A549 (cell line): ENCODE measurements at regions not wholly inside any gene's neighbourhood (a gene's known extent, or its start where the extent isn't known, plus 50 kb on each side); places are given as distances from the start of the nearest gene placed in this dataset.

Experiments used
- ATAC-seq, 2 experiments: fragments of 200-7000 bp in 1 of 2; fragments of >200 bp in 1 of 2; cut with Nextera tagmentation in 1 of 2; cut with Tn5 transposase in 1 of 2; 3 replicates each; pipeline versions ENCODE4 v1.8.0 to v1.9.1; 2018 to 2020; ENCODE audit warnings: mild to moderate bottlenecking in 1 of 2, moderate library complexity in 1 of 2
- CTCF ChIA-PET: fragments of 300-600 bp; sonication (Branson Sonifier 250); formaldehyde crosslinking; extraction: SDS; loops from one replicate; lab custom pipeline; 2021; ENCODE audit warnings: antibody characterized with exemption, inconsistent platforms; lab: Yijun Ruan, JAX
- POLR2A ChIA-PET: fragments of 350-600 bp; formaldehyde crosslinking; extraction: SDS; loops from one replicate; lab custom pipeline; 2021; ENCODE audit warnings: antibody characterized with exemption, inconsistent platforms; lab: Yijun Ruan, JAX
- DNase-seq, 2 experiments: peaks; one replicate each; pipeline versions ENCODE4 v3.0.0 to v3.0.0-alpha.2; 2011 to 2016; ENCODE audit warnings: low read depth in 1 of 2, low spot score in 1 of 2
- FAIRE-seq: peaks from 2 replicates; lab custom pipeline; 2011; peaks lifted over from hg19 to GRCh38; lab: Jason Lieb, UNC
- H3K27ac ChIP-seq, 2 experiments: fragments of >200 bp; sonication (Bioruptor Twin); formaldehyde crosslinking; 3 replicates each; pipeline ENCODE4 v1.5.1; 2016 to 2017
- H3K4me1 ChIP-seq: fragments of >200 bp; sonication (Bioruptor Twin); formaldehyde crosslinking; 3 replicates; pipeline ENCODE4 v1.6.1; 2016
- H3K4me2 ChIP-seq: fragments of >200 bp; sonication (Bioruptor Twin); formaldehyde crosslinking; 3 replicates; pipeline ENCODE4 v1.6.1; 2016
- H3K4me3 ChIP-seq: fragments of >200 bp; sonication (Bioruptor Twin); formaldehyde crosslinking; 3 replicates; pipeline ENCODE4 v1.5.1; 2016
- H3K9me3 ChIP-seq: fragments of >200 bp; sonication (Bioruptor Twin); formaldehyde crosslinking; 3 replicates; pipeline ENCODE4 v1.6.1; 2016
- BHLHE40 ChIP-seq: IDR thresholded peaks from 2 replicates; pipeline ENCODE4 v1.6.1; 2012; ENCODE audit warnings: low read depth, low read length, inconsistent platforms
- CBX2 ChIP-seq: fragments of 200-600 bp; sonication (generic); IDR thresholded peaks from 2 replicates; pipeline ENCODE4 v1.6.1; 2016; ENCODE audit warnings: low read depth, mild to moderate bottlenecking, borderline replicate concordance
- CHD2 ChIP-seq: fragments of 150-350 bp; IDR thresholded peaks from 2 replicates; pipeline ENCODE4 v1.6.1; 2014; ENCODE audit warnings: low read length; ENCODE audit not compliant: partially characterized antibody
- CHD4 ChIP-seq: fragments of 200-600 bp; sonication (generic); IDR thresholded peaks from 2 replicates; pipeline ENCODE4 v1.6.1; 2016; ENCODE audit warnings: antibody characterized with exemption, mild to moderate bottlenecking, borderline replicate concordance
- EHMT2 ChIP-seq: fragments of 200-600 bp; sonication (generic); IDR thresholded peaks from 2 replicates; pipeline ENCODE4 v1.6.1; 2016; ENCODE audit warnings: antibody characterized with exemption, low read depth, mild to moderate bottlenecking, moderate library complexity
- EP300 ChIP-seq, 2 experiments: fragments of >200 bp; sonication (Bioruptor Twin); formaldehyde crosslinking; IDR thresholded peaks; 2 replicates in 1 of 2; 3 replicates in 1 of 2; pipeline ENCODE4 v1.6.1; 2016 to 2017
- ESRRA ChIP-seq: fragments of 150-350 bp; IDR thresholded peaks from 2 replicates; pipeline ENCODE4 v1.6.1; 2014; ENCODE audit warnings: mild to moderate bottlenecking, low read length, borderline replicate concordance
- FOSL2 ChIP-seq, 2 experiments: fragments of 450-650 bp in 1 of 2; fragments of >200 bp in 1 of 2; sonication (Bioruptor Twin) in 1 of 2; formaldehyde crosslinking; IDR thresholded peaks; 2 replicates each; pipeline versions ENCODE4 v1.5.0 to v1.6.1; 2016 to 2020; ENCODE audit warnings: mild to moderate bottlenecking in 1 of 2, moderate library complexity in 1 of 2
- FOXS1 ChIP-seq: fragments of 250-450 bp; sonication (Bioruptor Pico); IDR thresholded peaks from 2 replicates; pipeline ENCODE4 v1.5.0; 2020; ENCODE audit warnings: mild to moderate bottlenecking, moderate library complexity
- HEYL ChIP-seq: fragments of 250-450 bp; sonication (Bioruptor Pico); IDR thresholded peaks from 2 replicates; pipeline ENCODE4 v1.8.0; 2021; ENCODE audit warnings: mild to moderate bottlenecking, moderate library complexity
- HOXA7 ChIP-seq: fragments of 250-450 bp; sonication (Bioruptor Pico); IDR thresholded peaks from 2 replicates; pipeline ENCODE4 v1.5.0; 2020; ENCODE audit warnings: mild to moderate bottlenecking, moderate library complexity
- JUN ChIP-seq, 2 experiments: fragments of >200 bp; sonication (Bioruptor Twin); formaldehyde crosslinking; IDR thresholded peaks; 2 replicates in 1 of 2; 3 replicates in 1 of 2; pipeline ENCODE4 v1.6.1; 2016 to 2017
- KDM5A ChIP-seq: fragments of 200-600 bp; sonication (generic); IDR thresholded peaks from 2 replicates; pipeline ENCODE4 v1.6.1; 2016; ENCODE audit warnings: antibody characterized with exemption, mild to moderate bottlenecking
- MAFK ChIP-seq: fragments of 450-650 bp; IDR thresholded peaks from 2 replicates; pipeline ENCODE4 v1.6.1; 2014; ENCODE audit not compliant: partially characterized antibody
- MAZ ChIP-seq: fragments of 150-350 bp; IDR thresholded peaks from 2 replicates; pipeline ENCODE4 v1.6.1; 2014; ENCODE audit warnings: antibody characterized with exemption, low read depth, low read length, borderline replicate concordance
- NR3C1 ChIP-seq: fragments of >200 bp; sonication (Bioruptor Twin); formaldehyde crosslinking; IDR thresholded peaks from 3 replicates; pipeline ENCODE4 v1.6.1; 2017
- PHF8 ChIP-seq: fragments of 200-600 bp; sonication (generic); IDR thresholded peaks from 2 replicates; pipeline ENCODE4 v1.6.1; 2016; ENCODE audit warnings: low read depth, mild to moderate bottlenecking, antibody characterized with exemption, moderate library complexity, borderline replicate concordance
- POLR2A ChIP-seq: IDR thresholded peaks from 2 replicates; pipeline ENCODE4 v1.6.1; 2012; ENCODE audit warnings: mild to moderate bottlenecking, low read length
- RCOR1 ChIP-seq: fragments of 150-350 bp; IDR thresholded peaks from 2 replicates; pipeline ENCODE4 v1.6.1; 2014; ENCODE audit warnings: antibody characterized with exemption, low read length, low read depth
- SMC3 ChIP-seq: fragments of >200 bp; sonication (Bioruptor Twin); formaldehyde crosslinking; IDR thresholded peaks from 3 replicates; pipeline ENCODE4 v1.6.1; 2018; ENCODE audit warnings: inconsistent platforms
- SREBF2 ChIP-seq: fragments of 450-650 bp; IDR thresholded peaks from 2 replicates; pipeline ENCODE4 v1.6.1; 2014; ENCODE audit warnings: mild to moderate bottlenecking, moderate library complexity
- ZC3H11A ChIP-seq: fragments of 450-650 bp; IDR thresholded peaks from 2 replicates; pipeline ENCODE4 v1.6.1; 2014; ENCODE audit warnings: antibody characterized with exemption, mild to moderate bottlenecking
- WGBS: methylation state at CpG from one replicate; pipeline ENCODE4 v1.1.6; 2017; ENCODE audit errors: missing lambda C conversion rate; 5-methylcytosine and 5-hydroxymethylcytosine counted together
- TF ChIP-seq, protein P1 (sequence below): IDR thresholded peaks from 2 replicates; pipeline ENCODE4 v1.6.1; 2012
- TF ChIP-seq, protein P2 (sequence below): IDR thresholded peaks from 2 replicates; pipeline ENCODE4 v1.6.1; 2012
- TF ChIP-seq, protein P3 (sequence below): fragments of 200-600 bp; sonication (generic); IDR thresholded peaks from 2 replicates; pipeline ENCODE4 v1.6.1; 2016; ENCODE audit warnings: antibody characterized with exemption, mild to moderate bottlenecking, moderate library complexity
- TF ChIP-seq, protein P4 (sequence below): IDR thresholded peaks from 2 replicates; pipeline ENCODE4 v1.6.1; 2012; ENCODE audit warnings: low read depth, borderline replicate concordance
- TF ChIP-seq, protein P5 (sequence below): fragments of 150-350 bp; IDR thresholded peaks from 2 replicates; pipeline ENCODE4 v1.6.1; 2014; ENCODE audit warnings: low read depth, mild to moderate bottlenecking, low read length

DNA sequence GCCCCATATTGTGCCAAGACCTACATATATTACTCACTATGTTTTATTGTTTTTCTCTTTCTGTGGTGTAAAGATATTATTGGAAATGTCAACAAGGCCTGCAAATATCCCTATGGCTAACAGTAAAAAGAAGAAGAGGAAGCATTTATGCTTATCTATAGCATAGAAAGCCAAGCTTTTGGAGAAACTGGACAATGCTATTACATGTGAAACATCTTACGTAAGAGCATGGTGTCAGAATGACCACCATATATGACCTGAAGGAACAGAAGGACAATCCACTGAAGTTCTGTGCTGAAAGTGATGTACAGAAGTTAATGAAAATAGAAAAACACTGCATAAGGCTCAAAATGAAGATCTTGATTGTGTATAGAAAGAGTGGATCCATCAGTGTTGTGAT lies 145.2 kb downstream of the KCTD12 start:
- no peak for TF ChIP-seq RCOR1
- TF ChIP-seq, protein P1, sequence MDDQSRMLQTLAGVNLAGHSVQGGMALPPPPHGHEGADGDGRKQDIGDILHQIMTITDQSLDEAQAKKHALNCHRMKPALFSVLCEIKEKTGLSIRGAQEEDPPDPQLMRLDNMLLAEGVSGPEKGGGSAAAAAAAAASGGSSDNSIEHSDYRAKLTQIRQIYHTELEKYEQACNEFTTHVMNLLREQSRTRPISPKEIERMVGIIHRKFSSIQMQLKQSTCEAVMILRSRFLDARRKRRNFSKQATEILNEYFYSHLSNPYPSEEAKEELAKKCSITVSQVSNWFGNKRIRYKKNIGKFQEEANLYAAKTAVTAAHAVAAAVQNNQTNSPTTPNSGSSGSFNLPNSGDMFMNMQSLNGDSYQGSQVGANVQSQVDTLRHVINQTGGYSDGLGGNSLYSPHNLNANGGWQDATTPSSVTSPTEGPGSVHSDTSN: no peak
- no peak for TF ChIP-seq JUN (IDR thresholded peaks at IDR 0.05)
- TF ChIP-seq ESRRA: no peak
- TF ChIP-seq CHD2: no peak
- no peak for TF ChIP-seq FOSL2 (IDR thresholded peaks at IDR 0.05)
- no peak for TF ChIP-seq FOSL2 (CRISPR knock-in tag; IDR thresholded peaks at IDR 0.05)
- TF ChIP-seq, protein P2, sequence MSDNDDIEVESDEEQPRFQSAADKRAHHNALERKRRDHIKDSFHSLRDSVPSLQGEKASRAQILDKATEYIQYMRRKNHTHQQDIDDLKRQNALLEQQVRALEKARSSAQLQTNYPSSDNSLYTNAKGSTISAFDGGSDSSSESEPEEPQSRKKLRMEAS: no peak
- no peak for TF ChIP-seq FOXS1 (CRISPR knock-in tag)
- TF ChIP-seq PHF8: no peak
- no peak for TF ChIP-seq EHMT2
- TF ChIP-seq CBX2: no peak
- no peak for TF ChIP-seq SREBF2
- no peak for TF ChIP-seq ZC3H11A
- TF ChIP-seq EP300 (IDR thresholded peaks at IDR 0.05): no peak
- no peak for TF ChIP-seq HOXA7 (CRISPR knock-in tag)
- TF ChIP-seq, protein P3, sequence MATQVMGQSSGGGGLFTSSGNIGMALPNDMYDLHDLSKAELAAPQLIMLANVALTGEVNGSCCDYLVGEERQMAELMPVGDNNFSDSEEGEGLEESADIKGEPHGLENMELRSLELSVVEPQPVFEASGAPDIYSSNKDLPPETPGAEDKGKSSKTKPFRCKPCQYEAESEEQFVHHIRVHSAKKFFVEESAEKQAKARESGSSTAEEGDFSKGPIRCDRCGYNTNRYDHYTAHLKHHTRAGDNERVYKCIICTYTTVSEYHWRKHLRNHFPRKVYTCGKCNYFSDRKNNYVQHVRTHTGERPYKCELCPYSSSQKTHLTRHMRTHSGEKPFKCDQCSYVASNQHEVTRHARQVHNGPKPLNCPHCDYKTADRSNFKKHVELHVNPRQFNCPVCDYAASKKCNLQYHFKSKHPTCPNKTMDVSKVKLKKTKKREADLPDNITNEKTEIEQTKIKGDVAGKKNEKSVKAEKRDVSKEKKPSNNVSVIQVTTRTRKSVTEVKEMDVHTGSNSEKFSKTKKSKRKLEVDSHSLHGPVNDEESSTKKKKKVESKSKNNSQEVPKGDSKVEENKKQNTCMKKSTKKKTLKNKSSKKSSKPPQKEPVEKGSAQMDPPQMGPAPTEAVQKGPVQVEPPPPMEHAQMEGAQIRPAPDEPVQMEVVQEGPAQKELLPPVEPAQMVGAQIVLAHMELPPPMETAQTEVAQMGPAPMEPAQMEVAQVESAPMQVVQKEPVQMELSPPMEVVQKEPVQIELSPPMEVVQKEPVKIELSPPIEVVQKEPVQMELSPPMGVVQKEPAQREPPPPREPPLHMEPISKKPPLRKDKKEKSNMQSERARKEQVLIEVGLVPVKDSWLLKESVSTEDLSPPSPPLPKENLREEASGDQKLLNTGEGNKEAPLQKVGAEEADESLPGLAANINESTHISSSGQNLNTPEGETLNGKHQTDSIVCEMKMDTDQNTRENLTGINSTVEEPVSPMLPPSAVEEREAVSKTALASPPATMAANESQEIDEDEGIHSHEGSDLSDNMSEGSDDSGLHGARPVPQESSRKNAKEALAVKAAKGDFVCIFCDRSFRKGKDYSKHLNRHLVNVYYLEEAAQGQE: no peak
- Histone ChIP-seq H3K4me2 (no peak overlapping the region), H3K9me3 (no peaks in the 10 kb centered on the region), H3K4me3 (no peak overlapping the region), H3K27ac (no peak overlapping the region), H3K4me1 (no peaks in the 10 kb centered on the region)
- ChIA-PET CTCF (no interaction called here), POLR2A (no interaction called here)
- 94% methylated on average over 1 of the region's 1 CpG for WGBS
- DNase-seq (no peak), ATAC-seq (no peak), FAIRE-seq (no peak)

DNA sequence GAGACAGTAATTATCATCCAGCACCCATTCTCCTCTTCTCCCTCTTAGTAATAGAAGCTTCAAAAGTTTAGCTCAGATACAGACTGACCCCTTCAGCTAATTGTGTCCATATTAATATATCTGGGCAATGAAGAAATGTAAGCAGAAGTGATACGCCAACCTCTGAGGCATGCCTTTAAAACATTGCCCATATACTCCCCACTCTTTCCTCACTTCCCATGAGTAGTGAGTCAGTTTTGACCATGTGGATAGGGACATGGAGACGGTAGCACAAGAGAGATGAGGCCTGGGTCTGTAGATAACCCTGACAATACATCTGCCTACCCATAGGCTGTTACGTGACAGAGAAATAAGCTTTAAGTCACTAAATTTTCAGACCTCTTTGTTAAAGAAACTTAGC lies 147.6 kb downstream of the KCTD12 start:
- Histone ChIP-seq H3K4me1 (no peaks in the 10 kb centered on the region), H3K27ac (no peak overlapping the region), H3K9me3 (no peaks in the 10 kb centered on the region), H3K4me3 (no peak overlapping the region), H3K4me2 (no peak overlapping the region)
- no peak for ATAC-seq
- no peak for DNase-seq
- FAIRE-seq: no peak
- POLR2A ChIA-PET: no interaction called here
- CTCF ChIA-PET: no interaction called here
- 48% methylated on average over 3 of the region's 3 CpGs for WGBS
- TF ChIP-seq HEYL (CRISPR knock-in tag) (no peak), ZC3H11A (no peak), FOXS1 (CRISPR knock-in tag) (no peak), POLR2A (no peak), HOXA7 (CRISPR knock-in tag) (no peak), BHLHE40 (no peak), CHD2 (no peak), MAZ (no peak), SREBF2 (no peak), KDM5A (no peak), CHD4 (no peak), MAFK (no peak), SMC3 (no peak), ESRRA (no peak), NR3C1 (no peak), EP300 (IDR thresholded peaks at IDR 0.05) (no peak)
- TF ChIP-seq, protein P1: no peak
- TF ChIP-seq, protein P4, sequence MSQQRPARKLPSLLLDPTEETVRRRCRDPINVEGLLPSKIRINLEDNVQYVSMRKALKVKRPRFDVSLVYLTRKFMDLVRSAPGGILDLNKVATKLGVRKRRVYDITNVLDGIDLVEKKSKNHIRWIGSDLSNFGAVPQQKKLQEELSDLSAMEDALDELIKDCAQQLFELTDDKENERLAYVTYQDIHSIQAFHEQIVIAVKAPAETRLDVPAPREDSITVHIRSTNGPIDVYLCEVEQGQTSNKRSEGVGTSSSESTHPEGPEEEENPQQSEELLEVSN: no peak
- TF ChIP-seq, protein P5, sequence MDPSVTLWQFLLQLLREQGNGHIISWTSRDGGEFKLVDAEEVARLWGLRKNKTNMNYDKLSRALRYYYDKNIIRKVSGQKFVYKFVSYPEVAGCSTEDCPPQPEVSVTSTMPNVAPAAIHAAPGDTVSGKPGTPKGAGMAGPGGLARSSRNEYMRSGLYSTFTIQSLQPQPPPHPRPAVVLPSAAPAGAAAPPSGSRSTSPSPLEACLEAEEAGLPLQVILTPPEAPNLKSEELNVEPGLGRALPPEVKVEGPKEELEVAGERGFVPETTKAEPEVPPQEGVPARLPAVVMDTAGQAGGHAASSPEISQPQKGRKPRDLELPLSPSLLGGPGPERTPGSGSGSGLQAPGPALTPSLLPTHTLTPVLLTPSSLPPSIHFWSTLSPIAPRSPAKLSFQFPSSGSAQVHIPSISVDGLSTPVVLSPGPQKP: no peak
- TF ChIP-seq, protein P2: no peak
